Mesendoderm (in vitro differentiated cells): ENCODE measurements at regions not wholly inside any gene's neighbourhood (a gene's known extent, or its start where the extent isn't known, plus 50 kb on each side); places are given as distances from the start of the nearest gene placed in this dataset.

Experiments used
- DNase-seq: peaks from one replicate; pipeline ENCODE4 v3.0.0; 2013
- H2AK5ac ChIP-seq: 2 replicates; pipeline ENCODE4 v1.6.1; 2013; ENCODE audit warnings: low read length, inconsistent platforms
- H2BK120ac ChIP-seq: 2 replicates; pipeline ENCODE4 v1.6.1; 2013; ENCODE audit warnings: low read depth, mild to moderate bottlenecking, low read length, moderate library complexity, mixed read lengths
- H2BK15ac ChIP-seq: replicated peaks from 2 replicates; pipeline ENCODE4 v1.6.1; 2013; ENCODE audit warnings: low read depth, mild to moderate bottlenecking, moderate library complexity
- H2BK5ac ChIP-seq: 2 replicates; pipeline ENCODE4 v1.6.1; 2013; ENCODE audit warnings: low read length, inconsistent platforms
- H3K18ac ChIP-seq: 2 replicates; pipeline ENCODE4 v1.6.1; 2013; ENCODE audit warnings: mild to moderate bottlenecking, low read length, mixed read lengths
- H3K23ac ChIP-seq: one replicate; pipeline ENCODE4 v1.6.1; 2013; ENCODE audit warnings: low read length
- H3K27ac ChIP-seq: 2 replicates; pipeline ENCODE4 v1.5.1; 2013; ENCODE audit warnings: low read depth, mild to moderate bottlenecking, inconsistent platforms, low read length, moderate library complexity
- H3K27me3 ChIP-seq: 2 replicates; pipeline ENCODE4 v1.6.1; 2013; ENCODE audit warnings: low read length, control low read depth, mild to moderate bottlenecking, inconsistent platforms; ENCODE audit not compliant: insufficient read depth, poor library complexity
- H3K36me3 ChIP-seq: 2 replicates; pipeline ENCODE4 v1.6.1; 2013; ENCODE audit warnings: low read length, inconsistent platforms; ENCODE audit not compliant: control insufficient read depth, insufficient read depth
- H3K4ac ChIP-seq: one replicate; pipeline ENCODE4 v1.6.1; 2013; ENCODE audit warnings: low read depth, mild to moderate bottlenecking, low read length, moderate library complexity
- H3K4me1 ChIP-seq: 2 replicates; pipeline ENCODE4 v1.6.1; 2013; ENCODE audit warnings: low read depth, low read length, inconsistent platforms; ENCODE audit not compliant: control insufficient read depth
- H3K4me2 ChIP-seq: 2 replicates; pipeline ENCODE4 v1.6.1; 2013; ENCODE audit warnings: low read length
- H3K4me3 ChIP-seq: 2 replicates; pipeline ENCODE4 v1.5.1; 2013; ENCODE audit warnings: mild to moderate bottlenecking, low read length
- H3K56ac ChIP-seq: one replicate; pipeline ENCODE4 v1.6.1; 2013; ENCODE audit warnings: low read length
- H3K79me1 ChIP-seq: 2 replicates; pipeline ENCODE4 v1.6.1; 2013; ENCODE audit warnings: low read length, inconsistent platforms
- H3K79me2 ChIP-seq: 2 replicates; pipeline ENCODE4 v1.6.1; 2013; ENCODE audit warnings: mild to moderate bottlenecking, low read length; ENCODE audit not compliant: control insufficient read depth, insufficient read depth
- H3K9ac ChIP-seq: 2 replicates; pipeline ENCODE4 v1.6.1; 2013; ENCODE audit warnings: low read length, inconsistent platforms
- H4K5ac ChIP-seq: one replicate; pipeline ENCODE4 v1.6.1; 2013; ENCODE audit warnings: low read length
- H4K8ac ChIP-seq: one replicate; pipeline ENCODE4 v1.6.1; 2013; ENCODE audit warnings: low read depth, mild to moderate bottlenecking, control low read depth, low read length, moderate library complexity
- WGBS: extraction: QIAGEN DNeasy Blood & Tissue Kit; methylation state at CpG from one replicate; pipeline ENCODE4 v1.1.7; 2013; ENCODE audit warnings: low lambda C conversion rate, missing lambda C conversion rate; ENCODE audit not compliant: insufficient coverage; ENCODE audit errors: extremely low coverage; 5-methylcytosine and 5-hydroxymethylcytosine counted together

GRCh38 chr21:20106368-20106767, 891.8 kb upstream of the NCAM2 start:
- H3K4ac ChIP-seq = no peak overlapping the region
- H3K79me2 ChIP-seq = no peaks in the 10 kb centered on the region
- WGBS = no CpG with 5 or more reads among the region's 2 CpGs
- no peak overlapping the region for H4K5ac ChIP-seq
- H3K4me3 ChIP-seq = no peak overlapping the region
- H3K36me3 ChIP-seq = no peaks in the 10 kb centered on the region
- DNase-seq = no peak
- no peaks in the 10 kb centered on the region for H3K4me1 ChIP-seq
- H3K79me1 ChIP-seq = no peaks in the 10 kb centered on the region
- no peak overlapping the region for H4K8ac ChIP-seq
- no peak overlapping the region for H3K27ac ChIP-seq
- H3K9ac ChIP-seq = no peak overlapping the region
- H3K27me3 ChIP-seq = no peaks in the 10 kb centered on the region
- no peak overlapping the region for H2BK15ac ChIP-seq
- H2BK120ac ChIP-seq = no peak overlapping the region
- H3K18ac ChIP-seq = no peak overlapping the region
- H3K56ac ChIP-seq = no peak overlapping the region
- H2BK5ac ChIP-seq = no peak overlapping the region
- H3K23ac ChIP-seq = no peak overlapping the region
- no peak overlapping the region for H2AK5ac ChIP-seq
- no peak overlapping the region for H3K4me2 ChIP-seq

DNA sequence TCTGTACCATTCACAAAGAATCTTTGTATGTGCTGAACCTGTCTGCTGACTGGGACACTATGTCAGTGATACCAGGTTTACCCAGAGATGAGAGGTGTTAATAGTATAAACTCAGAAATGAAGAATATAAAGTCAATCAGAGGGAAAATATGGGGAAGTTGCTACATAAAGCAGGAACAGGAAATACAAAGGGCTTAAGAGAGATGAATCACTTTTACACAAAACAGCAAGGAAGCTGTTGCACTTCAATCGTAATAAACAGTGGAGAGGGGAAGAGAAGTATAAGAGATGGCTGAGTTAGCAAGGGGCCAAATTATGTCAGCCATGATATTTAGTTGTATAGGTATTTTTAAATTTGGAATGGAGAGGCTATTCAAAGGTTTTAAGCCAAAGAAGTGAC, 890.2 kb upstream of the NCAM2 start:
- Histone ChIP-seq H3K4me1 (no peaks in the 10 kb centered on the region), H3K23ac (no peak overlapping the region), H2BK15ac (no peak overlapping the region), H2BK5ac (no peak overlapping the region), H4K5ac (no peak overlapping the region), H3K4me3 (no peak overlapping the region), H3K79me2 (no peaks in the 10 kb centered on the region), H3K27me3 (no peaks in the 10 kb centered on the region), H3K36me3 (no peaks in the 10 kb centered on the region), H4K8ac (no peak overlapping the region), H2AK5ac (no peak overlapping the region), H3K4me2 (no peak overlapping the region), H2BK120ac (no peak overlapping the region), H3K4ac (no peak overlapping the region), H3K56ac (no peak overlapping the region), H3K18ac (no peak overlapping the region), H3K27ac (no peak overlapping the region), H3K79me1 (no peaks in the 10 kb centered on the region), H3K9ac (no peak overlapping the region)
- no peak for DNase-seq
- no CpG with 5 or more reads among the region's 1 CpG for WGBS

DNA sequence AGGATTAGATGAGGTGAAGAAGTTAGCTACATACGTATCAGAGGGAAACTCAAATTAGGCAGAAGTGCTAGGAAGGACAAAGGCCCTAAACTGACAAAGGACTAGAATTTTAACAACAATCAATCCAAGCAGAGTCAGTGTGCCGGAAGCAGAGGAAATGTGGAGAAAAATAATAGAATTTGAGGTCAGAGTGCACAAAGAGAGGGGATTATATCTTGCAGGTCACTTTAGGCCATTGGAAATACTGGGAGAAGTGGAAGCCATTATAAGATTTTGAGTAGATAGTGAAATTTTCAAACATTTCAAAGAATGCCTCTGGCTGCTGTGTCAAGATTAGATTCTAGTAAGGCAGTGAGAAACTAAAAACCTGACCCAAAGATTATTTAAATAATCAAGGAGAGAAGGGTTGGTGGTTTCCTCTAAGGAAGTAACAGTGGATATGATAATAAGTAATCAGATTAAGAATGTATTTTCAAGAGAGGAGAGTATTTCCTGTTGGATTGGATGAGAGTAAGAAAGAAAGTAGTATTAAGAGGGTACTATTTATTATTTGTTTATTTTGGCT, 889.2 kb upstream of the NCAM2 start:
- no peak for DNase-seq
- no CpG with 5 or more reads among the region's 2 CpGs for WGBS
- Histone ChIP-seq H2BK5ac (no peak overlapping the region), H3K27me3 (no peaks in the 10 kb centered on the region), H3K18ac (no peak overlapping the region), H3K27ac (no peak overlapping the region), H3K56ac (no peak overlapping the region), H4K8ac (no peak overlapping the region), H2BK120ac (no peak overlapping the region), H3K4ac (no peak overlapping the region), H3K79me2 (no peaks in the 10 kb centered on the region), H3K79me1 (no peaks in the 10 kb centered on the region), H2BK15ac (no peak overlapping the region), H3K9ac (no peak overlapping the region), H3K36me3 (no peaks in the 10 kb centered on the region), H3K4me2 (no peak overlapping the region), H3K4me3 (no peak overlapping the region), H3K23ac (no peak overlapping the region), H4K5ac (no peak overlapping the region), H2AK5ac (no peak overlapping the region), H3K4me1 (no peaks in the 10 kb centered on the region)

- no peaks in the 10 kb centered on the region for H3K36me3 ChIP-seq
- no peak overlapping the region for H3K9ac ChIP-seq
- no peak for DNase-seq
- H2BK5ac ChIP-seq = no peak overlapping the region
- WGBS = no CpG with 5 or more reads among the region's 2 CpGs
- no peak overlapping the region for H3K27ac ChIP-seq
- H3K79me1 ChIP-seq = no peaks in the 10 kb centered on the region
- no peak overlapping the region for H2BK120ac ChIP-seq
- no peak overlapping the region for H4K5ac ChIP-seq
- H3K79me2 ChIP-seq = no peaks in the 10 kb centered on the region
- H2BK15ac ChIP-seq = no peak overlapping the region
- no peak overlapping the region for H3K4me3 ChIP-seq
- H3K4me1 ChIP-seq = no peaks in the 10 kb centered on the region
- no peak overlapping the region for H3K4me2 ChIP-seq
- H3K4ac ChIP-seq = no peak overlapping the region
- H2AK5ac ChIP-seq = no peak overlapping the region
- H4K8ac ChIP-seq = no peak overlapping the region
- H3K23ac ChIP-seq = no peak overlapping the region
- H3K27me3 ChIP-seq = no peaks in the 10 kb centered on the region
- H3K56ac ChIP-seq = no peak overlapping the region
- H3K18ac ChIP-seq = no peak overlapping the region
These were observed 887.8 kb upstream of the NCAM2 start for GRCh38 chr21:20110368-20110767.

DNA sequence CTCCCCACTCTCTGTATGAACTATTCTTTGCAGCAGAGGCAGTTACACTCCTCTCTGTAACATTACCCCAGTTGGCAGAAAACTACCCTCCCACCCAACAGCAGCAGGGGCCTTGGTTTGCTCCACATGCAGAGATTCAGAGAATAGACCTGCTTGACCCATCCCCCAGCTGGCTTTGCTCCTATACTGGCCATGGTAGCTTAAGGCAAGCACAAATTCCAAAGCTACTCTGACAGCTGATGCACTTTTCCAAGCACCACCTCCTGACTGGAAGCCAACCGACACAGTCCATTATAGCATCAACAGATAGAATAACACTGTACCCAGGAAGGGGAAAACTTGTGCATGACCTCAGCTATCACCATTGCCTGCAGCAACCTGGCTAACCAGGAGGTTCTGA, 846.5 kb upstream of the NCAM2 start:
- H3K4ac ChIP-seq = no peak overlapping the region
- no peak overlapping the region for H3K27ac ChIP-seq
- H2BK15ac ChIP-seq = no peak overlapping the region
- DNase-seq = no peak
- H3K4me2 ChIP-seq = no peak overlapping the region
- H3K4me1 ChIP-seq = no peaks in the 10 kb centered on the region
- no peaks in the 10 kb centered on the region for H3K79me2 ChIP-seq
- no peak overlapping the region for H2AK5ac ChIP-seq
- no peaks in the 10 kb centered on the region for H3K36me3 ChIP-seq
- no peak overlapping the region for H4K8ac ChIP-seq
- H4K5ac ChIP-seq = no peak overlapping the region
- H3K9ac ChIP-seq = no peak overlapping the region
- H3K23ac ChIP-seq = no peak overlapping the region
- H2BK5ac ChIP-seq = no peak overlapping the region
- H3K27me3 ChIP-seq = no peaks in the 10 kb centered on the region
- no peak overlapping the region for H2BK120ac ChIP-seq
- H3K56ac ChIP-seq = no peak overlapping the region
- no CpG with 5 or more reads among the region's 1 CpG for WGBS
- H3K4me3 ChIP-seq = no peak overlapping the region
- H3K18ac ChIP-seq = no peak overlapping the region
- no peaks in the 10 kb centered on the region for H3K79me1 ChIP-seq

DNA sequence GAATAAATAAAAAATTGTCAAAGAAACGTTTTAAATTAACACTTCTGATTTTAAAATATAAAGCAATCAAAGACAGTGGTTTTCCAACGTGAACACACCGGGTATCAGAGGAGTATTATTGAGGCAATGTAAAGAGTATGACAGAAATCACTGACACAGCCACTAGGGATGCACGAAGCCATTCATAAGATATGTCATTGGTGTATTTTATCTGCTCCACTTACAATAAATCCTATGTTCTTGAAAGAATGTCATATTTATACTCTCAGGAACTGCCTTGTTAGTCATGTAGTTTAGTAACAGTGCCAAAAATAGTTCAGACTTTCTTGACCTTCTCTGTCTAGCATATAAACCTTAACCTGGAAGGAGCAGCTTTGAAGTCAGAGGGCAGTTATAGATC, 835.0 kb upstream of the NCAM2 start:
- no peaks in the 10 kb centered on the region for H3K79me1 ChIP-seq
- no peak overlapping the region for H2BK5ac ChIP-seq
- H4K8ac ChIP-seq = no peak overlapping the region
- H3K36me3 ChIP-seq = no peaks in the 10 kb centered on the region
- H2BK120ac ChIP-seq = no peak overlapping the region
- no peak overlapping the region for H3K4ac ChIP-seq
- H4K5ac ChIP-seq = no peak overlapping the region
- no CpG with 5 or more reads among the region's 4 CpGs for WGBS
- H3K4me3 ChIP-seq = no peak overlapping the region
- no peak overlapping the region for H3K18ac ChIP-seq
- H3K56ac ChIP-seq = no peak overlapping the region
- no peak overlapping the region for H3K9ac ChIP-seq
- H3K4me2 ChIP-seq = no peak overlapping the region
- no peaks in the 10 kb centered on the region for H3K4me1 ChIP-seq
- no peak overlapping the region for H3K27ac ChIP-seq
- H3K79me2 ChIP-seq = no peaks in the 10 kb centered on the region
- H3K27me3 ChIP-seq = no peaks in the 10 kb centered on the region
- no peak overlapping the region for H2BK15ac ChIP-seq
- DNase-seq = no peak
- no peak overlapping the region for H2AK5ac ChIP-seq
- no peak overlapping the region for H3K23ac ChIP-seq
